Testis (tissue), 2 donors: ENCODE measurements at regions not wholly inside any gene's neighbourhood (a gene's known extent, or its start where the extent isn't known, plus 50 kb on each side); places are given as distances from the start of the nearest gene placed in this dataset.
"Not testable (repeated sequence)": the region's sequence is repeated elsewhere in the genome, so short reads cannot be mapped to it uniquely, and the experiment has no call there.

Experiments
- DNase-seq: peaks from one replicate; pipeline ENCODE4 v3.0.0-alpha.2; 2019
- H3K27ac ChIP-seq, 2 donors: fragments of 200-600 bp; sonication (generic); one replicate each; pipeline ENCODE4 v1.5.1; 2019
- H3K27me3 ChIP-seq: fragments of 200-600 bp; sonication (generic); one replicate; pipeline ENCODE4 v1.5.1; 2019
- H3K36me3 ChIP-seq: fragments of 200-600 bp; sonication (generic); one replicate; pipeline ENCODE4 v1.5.1; 2017; ENCODE audit warnings: low read depth; ENCODE audit errors: missing control alignments
- H3K4me1 ChIP-seq: fragments of 200-600 bp; sonication (generic); one replicate; pipeline ENCODE4 v1.5.1; 2019
- H3K4me3 ChIP-seq, 2 donors: fragments of 200-600 bp; sonication (generic); one replicate each; pipeline ENCODE4 v1.5.1; 2017 to 2019
- H3K9me3 ChIP-seq: fragments of 200-600 bp; sonication (generic); one replicate; pipeline ENCODE4 v1.5.1; 2017
- CTCF ChIP-seq, 3 experiments: fragments of 450-650 bp in 2 of 3; fragments of 200-600 bp in 1 of 3; sonication (generic) in 1 of 3; IDR thresholded peaks; one replicate each; pipeline ENCODE4 v1.5.1; 2016 to 2019; ENCODE audit warnings: antibody characterized with exemption in 3 of 3, mild to moderate bottlenecking in 2 of 3, moderate library complexity in 1 of 3
- POLR2A ChIP-seq: fragments of 450-650 bp; IDR thresholded peaks from one replicate; pipeline ENCODE4 v1.6.1; 2017; ENCODE audit warnings: antibody characterized with exemption, mild to moderate bottlenecking, moderate library complexity
- WGBS, 2 donors: methylation state at CpG; one replicate each; pipeline ENCODE4 v1.1.5; 2018; 5-methylcytosine and 5-hydroxymethylcytosine counted together
- intact Hi-C: fragments of 100-400 bp; cut with DNase I; formaldehyde crosslinking; loops from one replicate; pipeline ENCODE4 v1.15.1; 2023; ENCODE audit warnings: low total_unique reads

- no peak overlapping the region for H3K27ac ChIP-seq
- no peaks in the 10 kb centered on the region for H3K36me3 ChIP-seq
- H3K4me1 ChIP-seq = no peaks in the 10 kb centered on the region
- H3K4me3 ChIP-seq = no peak overlapping the region
- TF ChIP-seq POLR2A (no peak), CTCF (IDR thresholded peaks at IDR 0.05) (no peak)
- no peaks in the 10 kb centered on the region for H3K9me3 ChIP-seq
- no peak for DNase-seq
- intact Hi-C loops = no loop called here
- 72 to 78% methylated on average over 6 of the region's 6 CpGs for WGBS, 2 donors
- no peaks in the 10 kb centered on the region for H3K27me3 ChIP-seq
Observed at GRCh38 chr14:84927096-84927827, 602.7 kb upstream of the FLRT2 start.

DNA sequence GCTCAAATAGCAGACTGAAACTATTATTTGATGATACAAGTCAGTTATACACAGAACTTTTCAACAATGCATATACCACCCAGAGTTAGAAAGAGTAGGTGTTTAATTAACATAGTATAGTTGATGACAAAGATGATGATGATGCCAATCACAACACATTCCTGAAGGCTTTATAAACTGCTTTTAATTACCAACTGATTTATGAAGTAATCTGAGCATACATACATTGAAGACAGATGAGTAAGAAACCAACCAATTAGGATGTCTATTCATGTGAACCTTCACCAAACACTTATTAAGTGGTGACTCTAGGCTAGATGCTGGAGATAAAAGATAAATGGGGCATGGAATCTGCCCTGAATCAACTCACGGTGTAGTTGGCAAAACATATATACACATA lies 600.9 kb upstream of the FLRT2 start:
- WGBS, 2 donors = 84 to 95% methylated on average over 1 of the region's 1 CpG
- Histone ChIP-seq H3K9me3 (no peaks in the 10 kb centered on the region), H3K36me3 (no peaks in the 10 kb centered on the region), H3K4me3 (no peak overlapping the region), H3K27ac (no peak overlapping the region), H3K27me3 (no peaks in the 10 kb centered on the region), H3K4me1 (no peaks in the 10 kb centered on the region)
- intact Hi-C loops = no loop called here
- no peak for DNase-seq
- TF ChIP-seq CTCF (IDR thresholded peaks at IDR 0.05) = no peak
- TF ChIP-seq POLR2A = no peak

DNA sequence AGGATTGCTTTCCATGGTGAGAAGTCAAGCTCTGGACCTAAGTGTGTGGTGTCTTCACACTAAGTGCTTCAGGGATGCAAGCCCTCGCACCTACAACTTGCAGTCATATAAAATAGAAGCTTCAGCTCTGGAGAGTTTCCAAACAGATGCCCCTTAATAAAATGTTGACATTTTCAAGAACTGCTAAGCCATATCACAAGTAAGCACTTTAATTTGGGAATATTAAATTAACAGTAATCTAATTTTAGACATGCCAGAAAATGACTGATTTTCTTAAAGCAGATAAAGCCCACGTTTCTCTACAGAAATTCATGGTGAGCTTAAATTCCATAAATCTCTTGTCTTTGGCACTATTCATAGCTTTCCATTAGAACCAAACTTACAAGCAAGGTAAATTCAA lies 600.1 kb upstream of the FLRT2 start:
- no peak for DNase-seq
- Histone ChIP-seq H3K9me3 (no peaks in the 10 kb centered on the region), H3K4me3 (no peak overlapping the region), H3K4me1 (no peaks in the 10 kb centered on the region), H3K27me3 (no peaks in the 10 kb centered on the region), H3K36me3 (no peaks in the 10 kb centered on the region), H3K27ac (no peak overlapping the region)
- intact Hi-C loops = no loop called here
- WGBS, 2 donors = 76 to 85% methylated on average over 2 of the region's 2 CpGs
- TF ChIP-seq POLR2A (no peak), CTCF (IDR thresholded peaks at IDR 0.05) (no peak)

- TF ChIP-seq POLR2A (no peak), CTCF (IDR thresholded peaks at IDR 0.05) (no peak)
- Histone ChIP-seq H3K4me3 (no peak overlapping the region), H3K36me3 (no peaks in the 10 kb centered on the region), H3K4me1 (no peaks in the 10 kb centered on the region), H3K27me3 (no peaks in the 10 kb centered on the region), H3K27ac (no peak overlapping the region), H3K9me3 (no peaks in the 10 kb centered on the region)
- 65 to 95% methylated on average over 2 of the region's 2 CpGs for WGBS, 2 donors
- intact Hi-C loops = no loop called here
- no peak for DNase-seq
Observed at GRCh38 chr14:84937016-84937415, 592.9 kb upstream of the FLRT2 start.

DNA sequence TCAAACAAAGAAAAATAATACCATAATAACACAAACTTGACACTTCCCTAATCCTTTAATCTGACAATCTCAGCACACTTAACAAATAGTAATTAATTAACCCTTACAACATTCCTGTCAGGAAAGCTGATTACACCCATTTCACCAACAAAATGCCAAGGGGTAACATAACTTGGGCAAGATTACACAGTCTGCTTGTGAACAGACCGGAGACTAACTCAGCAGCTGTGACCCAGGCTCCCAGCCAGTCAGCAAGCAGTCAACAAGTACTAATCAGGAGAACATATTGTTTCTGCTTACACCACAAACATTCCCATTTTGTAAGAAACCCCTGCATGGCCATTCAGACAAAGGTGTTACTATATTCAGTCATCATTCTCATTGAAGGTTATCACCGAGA lies 592.5 kb upstream of the FLRT2 start:
- 65 to 70% methylated on average over 2 of the region's 2 CpGs for WGBS, 2 donors
- Histone ChIP-seq H3K4me1 (no peaks in the 10 kb centered on the region), H3K4me3 (no peak overlapping the region), H3K27ac (no peak overlapping the region), H3K27me3 (no peaks in the 10 kb centered on the region), H3K36me3 (no peaks in the 10 kb centered on the region), H3K9me3 (no peaks in the 10 kb centered on the region)
- TF ChIP-seq POLR2A = no peak
- no peak for TF ChIP-seq CTCF (IDR thresholded peaks at IDR 0.05)
- intact Hi-C loops = no loop called here
- DNase-seq = peak; percentile 16

DNA sequence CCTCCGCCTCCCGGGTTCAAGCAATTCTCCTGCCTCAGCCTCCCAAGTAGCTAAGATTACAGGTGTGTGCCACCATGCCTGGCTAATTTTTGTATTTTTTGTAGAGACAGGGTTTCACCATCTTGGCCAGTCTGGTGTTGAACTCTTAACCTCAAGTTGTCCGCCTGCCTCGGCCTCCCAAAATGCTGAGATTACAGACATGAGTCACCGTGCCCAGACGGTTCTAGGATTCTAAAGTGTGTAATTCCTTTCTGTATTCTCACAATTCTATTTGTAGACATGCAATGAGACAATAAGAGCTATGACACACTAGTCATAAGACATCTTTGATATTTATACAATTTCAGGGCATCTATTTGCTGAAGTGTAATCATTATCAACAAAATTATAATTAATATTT lies 585.0 kb upstream of the FLRT2 start:
- H3K36me3 ChIP-seq, H3K27me3 ChIP-seq, intact Hi-C loops, H3K4me1 ChIP-seq, H3K27ac ChIP-seq, H3K4me3 ChIP-seq, DNase-seq, H3K9me3 ChIP-seq: not testable (repeated sequence)
- 95 to 96% methylated on average over 6 of the region's 6 CpGs for WGBS, 2 donors
